B cell (primary cell): ENCODE measurements at regions not wholly inside any gene's neighbourhood (a gene's known extent, or its start where the extent isn't known, plus 50 kb on each side); places are given as distances from the start of the nearest gene placed in this dataset.
"Not testable (repeated sequence)": the region's sequence is repeated elsewhere in the genome, so short reads cannot be mapped to it uniquely, and the experiment has no call there.

Source experiments
- CTCF ChIP-seq: fragments of 200-600 bp; IDR thresholded peaks from one replicate; pipeline ENCODE4 v1.8.0; 2022; ENCODE audit warnings: antibody characterized with exemption, mild to moderate bottlenecking
- EZH2 ChIP-seq: IDR thresholded peaks from 2 replicates; pipeline ENCODE4 v1.6.1; 2012; ENCODE audit warnings: borderline replicate concordance, low read depth, mild to moderate bottlenecking, moderate library complexity, low read length; ENCODE audit not compliant: insufficient read depth, poor library complexity, severe bottlenecking

- not testable (repeated sequence) for TF ChIP-seq CTCF, EZH2
These were observed 438.5 kb upstream of the CDH10 start for GRCh38 chr5:25083261-25083660.
